GM19239 (cell line): ENCODE measurements at regions not wholly inside any gene's neighbourhood (a gene's known extent, or its start where the extent isn't known, plus 50 kb on each side); places are given as distances from the start of the nearest gene placed in this dataset.
"Not testable (repeated sequence)": the region's sequence is repeated elsewhere in the genome, so short reads cannot be mapped to it uniquely, and the experiment has no call there.

ENCODE experiments used
- DNase-seq: peaks from one replicate; pipeline ENCODE4 v3.0.0; 2011; ENCODE audit warnings: low spot score; ENCODE audit not compliant: insufficient read length
- FAIRE-seq: peaks from 2 replicates; lab custom pipeline; 2011; peaks lifted over from hg19 to GRCh38; lab: Jason Lieb, UNC

- FAIRE-seq (no peak), DNase-seq (no peak)
Observed at GRCh38 chr2:239836021-239836765, 188.9 kb downstream of the NDUFA10 start.

GRCh38 chr2:239835056-239835455, 190.1 kb downstream of the NDUFA10 start:
- FAIRE-seq: no peak

GRCh38 chr2:239834143-239834542, 191.0 kb downstream of the NDUFA10 start:
- FAIRE-seq (no peak), DNase-seq (no peak)

More at GRCh38 chr2:239835056-239835455, 190.1 kb downstream of the NDUFA10 start:
- DNase-seq: no peak

- FAIRE-seq: no peak
Observed at GRCh38 chr2:239833269-239834109, 191.7 kb downstream of the NDUFA10 start.

GRCh38 chr2:239832490-239833268, 192.5 kb downstream of the NDUFA10 start:
- DNase-seq (no peak), FAIRE-seq (no peak)

More at GRCh38 chr2:239833269-239834109, 191.7 kb downstream of the NDUFA10 start:
- DNase-seq: no peak

GRCh38 chr2:239831861-239832489, 193.2 kb downstream of the NDUFA10 start:
- DNase-seq: no peak
- FAIRE-seq: no peak

GRCh38 chr2:239831001-239831731, 194.0 kb downstream of the NDUFA10 start:
- FAIRE-seq (no peak), DNase-seq (no peak)

- no peak for DNase-seq
- FAIRE-seq: no peak
Observed at GRCh38 chr2:239830121-239831000, 194.8 kb downstream of the NDUFA10 start.

- no peak for FAIRE-seq
- DNase-seq: no peak
Observed at GRCh38 chr2:239829326-239829725, 195.8 kb downstream of the NDUFA10 start.

GRCh38 chr2:239828973-239829275, 196.2 kb downstream of the NDUFA10 start:
- DNase-seq, FAIRE-seq: not testable (repeated sequence)

GRCh38 chr2:239828192-239828972, 196.8 kb downstream of the NDUFA10 start:
- no peak for DNase-seq
- no peak for FAIRE-seq

GRCh38 chr2:239827523-239827890, 197.6 kb downstream of the NDUFA10 start:
- DNase-seq: no peak
- FAIRE-seq: no peak

GRCh38 chr2:239826786-239827522, 198.2 kb downstream of the NDUFA10 start:
- FAIRE-seq (no peak), DNase-seq (no peak)

GRCh38 chr2:239826376-239826775, 198.8 kb downstream of the NDUFA10 start:
- DNase-seq: no peak
- no peak for FAIRE-seq

- DNase-seq: no peak
- no peak for FAIRE-seq
Observed at GRCh38 chr2:239825705-239825979, 199.5 kb downstream of the NDUFA10 start.

GRCh38 chr2:239824866-239825704, 200.1 kb downstream of the NDUFA10 start:
- no peak for DNase-seq
- no peak for FAIRE-seq
